ENCODE measurements at regions not wholly inside any gene's neighbourhood (a gene's known extent, or its start where the extent isn't known, plus 50 kb on each side); places are given as distances from the start of the nearest gene placed in this dataset.

GRCh38 chr3:181431748-181432147, 280.0 kb upstream of the SOX2 start:
- no peak for TF ChIP-seq CTCF (IDR thresholded peaks at IDR 0.05)
- TF ChIP-seq POLR2A (IDR thresholded peaks at IDR 0.05): no peak

All from adrenal gland (tissue), 5 donors.